ENCODE measurements at regions not wholly inside any gene's neighbourhood (a gene's known extent, or its start where the extent isn't known, plus 50 kb on each side); places are given as distances from the start of the nearest gene placed in this dataset.

- TF ChIP-seq ZBTB33 (IDR thresholded peaks at IDR 0.05; ENCODE audit: extremely low read depth, insufficient replicate concordance, low read length) = no peak
- TF ChIP-seq JUND (IDR thresholded peaks at IDR 0.05) = no peak
- TF ChIP-seq EZH2phosphoT487 (IDR thresholded peaks at IDR 0.05; ENCODE audit: borderline replicate concordance) = no peak
- no peak for TF ChIP-seq EZH2 (IDR thresholded peaks at IDR 0.05)
- no peak for TF ChIP-seq CBX3 (IDR thresholded peaks at IDR 0.05; ENCODE audit: low read depth)
Observed at GRCh38 chr2:11096591-11096990, 58.7 kb upstream of the SLC66A3 start (continued).

- no peaks in the 10 kb centered on the region for H3K36me3 ChIP-seq (ENCODE audit: control insufficient read depth in 1 of 2, insufficient read depth in 2 of 2, low read length in 2 of 2)
- H3K9ac ChIP-seq (ENCODE audit: low read length) = no peak overlapping the region
- BruUV-seq (replicated peaks) = no TSS peak
- POLR2A ChIA-PET = no interaction called here
- H4K20me1 ChIP-seq (ENCODE audit: insufficient read depth) = no peaks in the 10 kb centered on the region
- DNase-seq (ENCODE audit: low read depth, low spot score) (no peak), ATAC-seq (no peak)
- no peak overlapping the region for H3K27ac ChIP-seq (ENCODE audit: low read depth, low read length)
- TF ChIP-seq CBX3 (IDR thresholded peaks at IDR 0.05; ENCODE audit: low read depth) = no peak
- no peak for TF ChIP-seq POLR2A (IDR thresholded peaks at IDR 0.05; ENCODE audit: borderline replicate concordance, extremely low read depth, insufficient read depth, insufficient read length)
- TF ChIP-seq EZH2phosphoT487 (IDR thresholded peaks at IDR 0.05; ENCODE audit: borderline replicate concordance) = no peak
- no peak for TF ChIP-seq YY1 (IDR thresholded peaks at IDR 0.05; ENCODE audit: extremely low read depth, insufficient replicate concordance, low read depth, low read length)
- TF ChIP-seq RAD21 (IDR thresholded peaks at IDR 0.05; ENCODE audit: low read depth) = no peak
- TF ChIP-seq SP1 (IDR thresholded peaks at IDR 0.05; ENCODE audit: low read depth) = no peak
- no peak for TF ChIP-seq POLR2AphosphoS5 (IDR thresholded peaks at IDR 0.05; ENCODE audit: low read depth, low read length)
- TF ChIP-seq REST (IDR thresholded peaks at IDR 0.05; ENCODE audit: low read depth) = no peak
- no peak for TF ChIP-seq ZFX (IDR thresholded peaks at IDR 0.05)
- no peak for TF ChIP-seq FOSL1 (IDR thresholded peaks at IDR 0.05; ENCODE audit: low read depth)
- no peak for TF ChIP-seq EGR1 (IDR thresholded peaks at IDR 0.05; ENCODE audit: low read depth)
- no peak for TF ChIP-seq TCF7L2 (IDR thresholded peaks at IDR 0.05; ENCODE audit: borderline replicate concordance, extremely low read depth, insufficient read depth, insufficient read length)
- TF ChIP-seq, protein P1, sequence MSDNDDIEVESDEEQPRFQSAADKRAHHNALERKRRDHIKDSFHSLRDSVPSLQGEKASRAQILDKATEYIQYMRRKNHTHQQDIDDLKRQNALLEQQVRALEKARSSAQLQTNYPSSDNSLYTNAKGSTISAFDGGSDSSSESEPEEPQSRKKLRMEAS (IDR thresholded peaks at IDR 0.05) = no peak
- TF ChIP-seq CEBPB (IDR thresholded peaks at IDR 0.05; ENCODE audit: low read depth) = no peak
- no peak for TF ChIP-seq CTCF (IDR thresholded peaks at IDR 0.05 in 2 of 3, conservative IDR thresholded peaks at IDR 0.05 in 1 of 3; ENCODE audit: borderline replicate concordance in 1 of 3, insufficient read depth in 1 of 3, low read depth in 2 of 3, low read length in 2 of 3)
- 0 out of 2 replicates have a peak overlapping the region, but pooled peaks have one; percentile 7 for H3K4me2 ChIP-seq (ENCODE audit: low read length)
- H3K27me3 ChIP-seq (ENCODE audit: insufficient read depth, low read length) = no peaks in the 10 kb centered on the region
- intact Hi-C loops (cut with micrococcal nuclease) = no loop called here
- H3K79me2 ChIP-seq (ENCODE audit: insufficient read depth, low read length) = no peaks in the 10 kb centered on the region
- RAD21 ChIA-PET (ENCODE audit: low non-redundant PET in 1 of 2, low total read pairs in 2 of 2, uncharacterized antibody in 2 of 2, unreplicated experiment in 2 of 2) = no interaction called here
- H3K9me2 ChIP-seq (ENCODE audit: insufficient read depth) = no peaks in the 10 kb centered on the region
- no peaks in the 10 kb centered on the region for H3K9me3 ChIP-seq (ENCODE audit: control insufficient read depth in 1 of 2, insufficient read depth in 1 of 2, low read depth in 1 of 2, low read length in 2 of 2)
- H2AFZ ChIP-seq (ENCODE audit: low read depth, low read length, poor library complexity, severe bottlenecking) = no peak overlapping the region
- H3K4me1 ChIP-seq (ENCODE audit: control insufficient read depth in 1 of 2, insufficient read depth in 2 of 2, low read length in 2 of 2) = peaks cover 0 to 6% of the 10 kb centered on the region in 2 experiments; a peak in 1 of 4 replicates
- CTCF ChIA-PET = interaction anchor here (0.6 to 0.8 kb wide), 2 partner anchors 14 to 265 kb away, joined by 3 to 4 read pairs; no protein-coding TSS in a partner anchor
- no peak overlapping the region for H3K4me3 ChIP-seq (replicated peaks in 1 of 2; ENCODE audit: low read depth in 1 of 2, low read length in 2 of 2)
Observed at GRCh38 chr2:11097038-11097720, 58.1 kb upstream of the SLC66A3 start.
